CD4-positive, alpha-beta memory T cell (primary cell): ENCODE measurements at regions not wholly inside any gene's neighbourhood (a gene's known extent, or its start where the extent isn't known, plus 50 kb on each side); places are given as distances from the start of the nearest gene placed in this dataset.

Experiments used
- CTCF ChIA-PET: fragments of 350-600 bp; sonication (Branson Sonifier 250); formaldehyde crosslinking; loops from one replicate; lab custom pipeline; 2021; ENCODE audit warnings: inconsistent platforms; ENCODE audit not compliant: partially characterized antibody; lab: Charles Lee
- POLR2A ChIA-PET: fragments of 350-600 bp; sonication (Branson Sonifier 250); formaldehyde crosslinking; loops from one replicate; lab custom pipeline; 2021; ENCODE audit not compliant: partially characterized antibody; lab: Charles Lee
- DNase-seq, 5 donors: peaks; one replicate each; pipeline versions ENCODE4 v3.0.0 to v3.0.0-alpha.2; 2020 to 2022; ENCODE audit warnings: mixed read lengths in 1 of 5
- H3K27ac ChIP-seq: one replicate; pipeline ENCODE4 v1.7.0; 2013; ENCODE audit warnings: low read depth, low read length
- H3K27me3 ChIP-seq: 2 replicates; pipeline ENCODE4 v1.7.0; 2013; ENCODE audit warnings: mild to moderate bottlenecking, low read length, moderate library complexity; ENCODE audit not compliant: insufficient read depth
- H3K36me3 ChIP-seq: 2 replicates; pipeline ENCODE4 v1.7.0; 2013; ENCODE audit warnings: mild to moderate bottlenecking, low read length, moderate library complexity; ENCODE audit not compliant: insufficient read depth
- H3K4me1 ChIP-seq: 2 replicates; pipeline ENCODE4 v1.7.0; 2013; ENCODE audit warnings: mild to moderate bottlenecking, low read length, moderate library complexity; ENCODE audit not compliant: insufficient read depth
- H3K4me3 ChIP-seq, 2 donors: one replicate each; pipeline ENCODE4 v1.7.0; 2013; ENCODE audit warnings: low read length in 2 of 2, mild to moderate bottlenecking in 1 of 2
- H3K9me3 ChIP-seq, 2 donors: one replicate each; pipeline ENCODE4 v1.7.0; 2013; ENCODE audit warnings: low read length in 2 of 2, control low read depth in 1 of 2; ENCODE audit not compliant: control insufficient read depth in 1 of 2
- H3K27ac Mint-ChIP-seq, 7 donors: one replicate each; pipeline ENCODE4 v1.8.0; 2020 to 2021; ENCODE audit warnings: mixed read lengths in 7 of 7, mild to moderate bottlenecking in 6 of 7, inconsistent platforms in 3 of 7, moderate library complexity in 3 of 7
- H3K27me3 Mint-ChIP-seq, 2 donors: one replicate each; pipeline ENCODE4 v1.8.0; 2020 to 2021; ENCODE audit warnings: mixed read lengths in 2 of 2
- H3K36me3 Mint-ChIP-seq, 2 donors: one replicate each; pipeline ENCODE4 v1.8.0; 2020 to 2021; ENCODE audit warnings: mixed read lengths in 2 of 2, inconsistent platforms in 1 of 2, mild to moderate bottlenecking in 1 of 2
- H3K4me1 Mint-ChIP-seq, 4 donors: one replicate each; pipeline ENCODE4 v1.8.0; 2020 to 2021; ENCODE audit warnings: mixed read lengths in 4 of 4, mild to moderate bottlenecking in 1 of 4
- H3K4me3 Mint-ChIP-seq, 8 donors: one replicate each; pipeline ENCODE4 v1.8.0; 2020 to 2021; ENCODE audit warnings: mixed read lengths in 8 of 8, mild to moderate bottlenecking in 7 of 8, moderate library complexity in 6 of 8, inconsistent platforms in 3 of 8
- H3K9me3 Mint-ChIP-seq, 8 donors: one replicate each; pipeline ENCODE4 v1.8.0; 2020 to 2021; ENCODE audit warnings: mixed read lengths in 8 of 8, mild to moderate bottlenecking in 5 of 8, inconsistent platforms in 3 of 8, moderate library complexity in 1 of 8
- intact Hi-C: fragments of 100-400 bp; cut with micrococcal nuclease; formaldehyde crosslinking; loops from one replicate; pipeline ENCODE4 v1.15.1; 2023

DNA sequence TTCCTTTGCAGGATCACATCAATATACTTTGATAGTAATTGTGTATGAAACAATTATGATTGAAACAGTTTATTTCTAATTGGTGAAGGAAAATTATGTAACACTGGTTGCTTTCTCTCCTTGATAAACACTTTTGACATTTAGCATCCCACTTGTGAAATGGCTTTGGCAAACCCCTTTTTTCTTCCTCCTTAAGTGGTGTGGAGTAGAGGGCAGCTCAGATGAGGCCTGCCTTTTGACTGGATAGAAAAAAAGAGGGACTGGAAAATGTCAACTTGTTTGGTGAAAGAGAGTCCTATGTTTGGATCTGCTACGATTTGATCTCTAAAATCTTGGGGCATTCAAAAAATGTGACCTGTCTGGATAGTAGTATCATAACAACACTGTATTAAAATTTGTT is 318.3 kb downstream of the MEIS1 start:
- Mint-ChIP-seq H3K9me3 (peaks cover 0 to 14% (median 0%) of the 10 kb centered on the region in 8 donors), H3K36me3 (no peaks in the 10 kb centered on the region), H3K4me1 (no peaks in the 10 kb centered on the region), H3K27ac (no peak overlapping the region), H3K27me3 (no peaks in the 10 kb centered on the region), H3K4me3 (no peak overlapping the region)
- intact Hi-C loops, result no loop called here
- ChIA-PET CTCF (no interaction called here), POLR2A (no interaction called here)
- no peaks in the 10 kb centered on the region for H3K36me3 ChIP-seq
- H3K27me3 ChIP-seq, result no peaks in the 10 kb centered on the region
- H3K4me3 ChIP-seq, result no peak overlapping the region
- no peak overlapping the region for H3K27ac ChIP-seq
- no peaks in the 10 kb centered on the region for H3K4me1 ChIP-seq
- no peaks in the 10 kb centered on the region for H3K9me3 ChIP-seq
- DNase-seq, result no peak

DNA sequence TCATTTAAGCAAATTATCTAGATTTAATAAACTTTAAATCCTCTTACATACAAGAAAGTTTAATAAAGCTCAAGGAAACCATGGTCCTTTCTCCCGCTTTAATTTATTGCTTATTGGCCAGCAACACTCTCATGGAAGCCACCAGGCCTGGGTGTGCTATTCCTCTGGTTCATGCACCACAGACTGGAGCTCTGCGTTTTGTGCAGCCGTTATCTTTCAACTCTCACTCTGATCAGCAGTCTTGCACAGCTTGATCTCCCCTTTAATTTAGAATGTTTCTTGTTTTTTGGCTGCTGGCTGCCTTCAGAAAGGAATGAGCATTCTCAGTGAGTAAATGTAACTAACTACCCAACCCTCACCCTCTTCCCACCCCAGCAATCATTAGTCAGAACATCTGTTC is 318.7 kb downstream of the MEIS1 start:
- peaks cover 0 to 14% (median 0%) of the 10 kb centered on the region in 8 donors for H3K9me3 Mint-ChIP-seq
- intact Hi-C loops, result no loop called here
- Histone ChIP-seq H3K4me1 (no peaks in the 10 kb centered on the region), H3K36me3 (no peaks in the 10 kb centered on the region), H3K4me3 (no peak overlapping the region), H3K9me3 (no peaks in the 10 kb centered on the region), H3K27me3 (no peaks in the 10 kb centered on the region), H3K27ac (no peak overlapping the region)
- no peak overlapping the region for H3K27ac Mint-ChIP-seq
- ChIA-PET POLR2A (no interaction called here), CTCF (no interaction called here)
- H3K27me3 Mint-ChIP-seq, result no peaks in the 10 kb centered on the region
- no peaks in the 10 kb centered on the region for H3K4me1 Mint-ChIP-seq
- no peak for DNase-seq
- H3K36me3 Mint-ChIP-seq, result no peaks in the 10 kb centered on the region
- H3K4me3 Mint-ChIP-seq, result no peak overlapping the region

GRCh38 chr2:66755974-66756373 is 321.0 kb downstream of the MEIS1 start:
- Histone ChIP-seq H3K36me3 (no peaks in the 10 kb centered on the region), H3K4me3 (no peak overlapping the region), H3K4me1 (no peaks in the 10 kb centered on the region), H3K27me3 (no peaks in the 10 kb centered on the region), H3K9me3 (no peaks in the 10 kb centered on the region), H3K27ac (no peak overlapping the region)
- H3K36me3 Mint-ChIP-seq, result no peaks in the 10 kb centered on the region
- H3K27me3 Mint-ChIP-seq, result no peaks in the 10 kb centered on the region
- intact Hi-C loops, result no loop called here
- POLR2A ChIA-PET, result no interaction called here
- CTCF ChIA-PET, result no interaction called here
- H3K27ac Mint-ChIP-seq, result no peak overlapping the region
- H3K4me1 Mint-ChIP-seq, result no peaks in the 10 kb centered on the region
- H3K9me3 Mint-ChIP-seq, result peaks cover 0 to 14% (median 0%) of the 10 kb centered on the region in 8 donors
- no peak for DNase-seq
- H3K4me3 Mint-ChIP-seq, result no peak overlapping the region

DNA sequence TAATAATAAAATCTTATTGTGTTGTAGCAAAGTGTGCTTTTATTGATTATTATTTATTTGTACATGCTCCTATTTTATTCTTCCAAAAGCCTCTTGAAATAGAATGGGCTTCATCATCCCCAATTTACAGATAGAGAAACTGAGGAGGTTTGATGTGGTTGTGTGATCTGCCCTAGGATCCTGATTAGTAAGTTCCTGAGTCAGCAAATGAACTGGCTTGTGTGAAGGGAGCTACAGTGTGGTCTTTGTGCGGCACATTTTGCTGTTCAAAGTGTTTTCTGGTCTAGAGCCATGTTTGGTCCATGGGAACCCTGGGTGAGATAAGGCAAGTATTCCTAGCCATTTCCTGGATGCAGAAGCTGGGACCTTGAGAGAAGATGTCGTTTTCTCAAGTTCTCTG is 326.9 kb downstream of the MEIS1 start:
- H3K36me3 ChIP-seq, result no peaks in the 10 kb centered on the region
- H3K36me3 Mint-ChIP-seq, result no peaks in the 10 kb centered on the region
- intact Hi-C loops, result no loop called here
- no peak overlapping the region for H3K27ac ChIP-seq
- H3K9me3 ChIP-seq, result no peaks in the 10 kb centered on the region
- no peak overlapping the region for H3K4me3 ChIP-seq
- no peak for DNase-seq
- no peaks in the 10 kb centered on the region for H3K27me3 Mint-ChIP-seq
- no peaks in the 10 kb centered on the region for H3K4me1 ChIP-seq
- no peak overlapping the region for H3K27ac Mint-ChIP-seq
- no peak overlapping the region for H3K4me3 Mint-ChIP-seq
- H3K9me3 Mint-ChIP-seq, result peaks cover 0 to 7% (median 2%) of the 10 kb centered on the region in 8 donors
- no peaks in the 10 kb centered on the region for H3K4me1 Mint-ChIP-seq
- H3K27me3 ChIP-seq, result no peaks in the 10 kb centered on the region
- ChIA-PET CTCF (no interaction called here), POLR2A (no interaction called here)

- Mint-ChIP-seq H3K4me3 (no peak overlapping the region), H3K9me3 (peaks cover 0 to 7% (median 2%) of the 10 kb centered on the region in 8 donors), H3K4me1 (no peaks in the 10 kb centered on the region), H3K27me3 (no peaks in the 10 kb centered on the region), H3K36me3 (no peaks in the 10 kb centered on the region), H3K27ac (no peak overlapping the region)
- Histone ChIP-seq H3K9me3 (no peaks in the 10 kb centered on the region), H3K27ac (no peak overlapping the region), H3K4me1 (no peaks in the 10 kb centered on the region), H3K4me3 (no peak overlapping the region), H3K36me3 (no peaks in the 10 kb centered on the region), H3K27me3 (no peaks in the 10 kb centered on the region)
- CTCF ChIA-PET, result no interaction called here
- DNase-seq, result no peak
- intact Hi-C loops, result no loop called here
- POLR2A ChIA-PET, result no interaction called here
Measured at GRCh38 chr2:66762761-66763160, 327.8 kb downstream of the MEIS1 start.

DNA sequence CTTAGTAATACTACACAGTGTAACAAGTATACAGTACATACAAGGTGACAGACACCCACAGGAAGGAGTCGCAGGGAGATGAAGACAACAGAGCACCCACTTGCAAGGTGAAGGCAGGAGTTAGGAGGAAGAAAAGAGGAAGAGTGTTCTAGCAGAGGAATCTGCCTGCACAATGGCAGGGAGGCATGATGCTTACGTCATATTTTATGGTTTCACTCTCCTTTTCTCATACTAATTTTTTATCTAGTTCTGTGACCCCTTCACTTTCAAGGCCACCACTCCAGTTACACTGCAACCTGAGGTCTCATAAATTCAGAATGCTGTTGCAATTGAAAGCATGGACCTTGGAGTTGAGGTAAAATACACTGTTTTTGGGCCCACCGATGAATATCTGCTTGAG is 331.7 kb downstream of the MEIS1 start:
- POLR2A ChIA-PET, result no interaction called here
- intact Hi-C loops, result no loop called here

GRCh38 chr2:66771359-66771976 is 336.5 kb downstream of the MEIS1 start:
- Mint-ChIP-seq H3K36me3 (no peaks in the 10 kb centered on the region), H3K4me3 (no peak overlapping the region), H3K4me1 (no peaks in the 10 kb centered on the region), H3K27me3 (no peaks in the 10 kb centered on the region), H3K27ac (no peak overlapping the region), H3K9me3 (peaks cover 0 to 8% (median 2%) of the 10 kb centered on the region in 8 donors)
- ChIA-PET POLR2A (no interaction called here), CTCF (no interaction called here)
- Histone ChIP-seq H3K9me3 (no peaks in the 10 kb centered on the region), H3K4me1 (no peaks in the 10 kb centered on the region), H3K27ac (no peak overlapping the region), H3K4me3 (no peak overlapping the region), H3K27me3 (no peaks in the 10 kb centered on the region), H3K36me3 (no peaks in the 10 kb centered on the region)
- DNase-seq, result no peak
- intact Hi-C loops, result no loop called here

More for the DNA sequence above, 331.7 kb downstream of the MEIS1 start:
- no peak for DNase-seq
- Histone ChIP-seq H3K27me3 (no peaks in the 10 kb centered on the region), H3K27ac (no peak overlapping the region), H3K9me3 (no peaks in the 10 kb centered on the region), H3K4me3 (no peak overlapping the region), H3K4me1 (no peaks in the 10 kb centered on the region), H3K36me3 (no peaks in the 10 kb centered on the region)
- peaks cover 0 to 7% (median 2%) of the 10 kb centered on the region in 8 donors for H3K9me3 Mint-ChIP-seq
- no peaks in the 10 kb centered on the region for H3K27me3 Mint-ChIP-seq
- H3K4me3 Mint-ChIP-seq, result peak overlapping the region in 1 of 8 donors; percentile 15
- no peaks in the 10 kb centered on the region for H3K36me3 Mint-ChIP-seq
- H3K4me1 Mint-ChIP-seq, result no peaks in the 10 kb centered on the region
- CTCF ChIA-PET, result no interaction called here
- H3K27ac Mint-ChIP-seq, result no peak overlapping the region

DNA sequence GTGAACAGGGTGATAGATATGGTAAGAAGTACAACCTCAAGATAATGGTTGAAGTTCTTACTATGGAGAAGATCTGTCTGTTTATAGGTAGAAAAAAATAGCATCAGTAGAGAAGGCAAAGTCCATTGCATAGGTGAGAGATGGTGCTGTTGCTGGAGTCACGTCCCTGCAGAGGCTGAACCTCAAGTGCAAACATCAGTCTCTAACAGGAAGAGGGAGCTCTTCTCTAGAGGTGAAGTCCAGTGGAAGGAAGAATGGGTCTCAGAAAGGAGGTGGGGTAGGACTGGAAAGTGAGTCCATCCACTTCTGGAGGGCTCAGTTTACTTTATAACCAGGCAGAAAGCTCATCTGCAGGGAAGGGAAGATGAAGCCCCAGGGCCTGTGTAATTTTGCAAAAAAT is 337.7 kb downstream of the MEIS1 start:
- no peak overlapping the region for H3K27ac Mint-ChIP-seq
- intact Hi-C loops, result no loop called here
- H3K27ac ChIP-seq, result no peak overlapping the region
- no peaks in the 10 kb centered on the region for H3K9me3 ChIP-seq
- no peak for DNase-seq
- H3K9me3 Mint-ChIP-seq, result peaks cover 0 to 8% (median 2%) of the 10 kb centered on the region in 8 donors
- H3K4me1 ChIP-seq, result no peaks in the 10 kb centered on the region
- no peaks in the 10 kb centered on the region for H3K4me1 Mint-ChIP-seq
- no peaks in the 10 kb centered on the region for H3K36me3 ChIP-seq
- no peaks in the 10 kb centered on the region for H3K36me3 Mint-ChIP-seq
- ChIA-PET CTCF (no interaction called here), POLR2A (no interaction called here)
- H3K4me3 Mint-ChIP-seq, result no peak overlapping the region
- H3K27me3 ChIP-seq, result no peaks in the 10 kb centered on the region
- no peaks in the 10 kb centered on the region for H3K27me3 Mint-ChIP-seq
- H3K4me3 ChIP-seq, result no peak overlapping the region
